Neutrophil (primary cell): ENCODE measurements at regions not wholly inside any gene's neighbourhood (a gene's known extent, or its start where the extent isn't known, plus 50 kb on each side); places are given as distances from the start of the nearest gene placed in this dataset.

Experiments used
- H3K27ac ChIP-seq: fragments of 200-600 bp; sonication (generic); 2 replicates; pipeline ENCODE4 v1.5.1; 2016; ENCODE audit warnings: mild to moderate bottlenecking, moderate library complexity
- H3K27me3 ChIP-seq: fragments of 200-600 bp; sonication (generic); 2 replicates; pipeline ENCODE4 v1.6.0; 2016; ENCODE audit warnings: mild to moderate bottlenecking
- H3K36me3 ChIP-seq: fragments of 200-600 bp; sonication (generic); 2 replicates; pipeline ENCODE4 v1.5.1; 2017
- H3K4me1 ChIP-seq, 2 experiments: fragments of 200-600 bp in 1 of 2; sonication (generic) in 1 of 2; 1 replicate in 1 of 2; 2 replicates in 1 of 2; pipeline versions ENCODE4 v1.5.1 to v1.6.1; 2013 to 2016; ENCODE audit warnings: low read depth in 1 of 2, low read length in 1 of 2, mild to moderate bottlenecking in 1 of 2, moderate library complexity in 1 of 2; ENCODE audit not compliant: control insufficient read depth in 1 of 2, insufficient read depth in 1 of 2
- H3K4me3 ChIP-seq, 2 experiments: fragments of 200-600 bp in 1 of 2; sonication (generic) in 1 of 2; 1 replicate in 1 of 2; 2 replicates in 1 of 2; pipeline ENCODE4 v1.5.1; 2013 to 2016; ENCODE audit warnings: low read depth in 1 of 2, low read length in 1 of 2, mild to moderate bottlenecking in 1 of 2, moderate library complexity in 1 of 2
- H3K9me3 ChIP-seq: fragments of 200-600 bp; sonication (generic); 2 replicates; pipeline ENCODE4 v1.5.1; 2016
- TF ChIP-seq, protein P1 (sequence below): fragments of 200-600 bp; sonication (generic); IDR thresholded peaks from 2 replicates; pipeline ENCODE4 v1.5.1; 2016; ENCODE audit warnings: antibody characterized with exemption

DNA sequence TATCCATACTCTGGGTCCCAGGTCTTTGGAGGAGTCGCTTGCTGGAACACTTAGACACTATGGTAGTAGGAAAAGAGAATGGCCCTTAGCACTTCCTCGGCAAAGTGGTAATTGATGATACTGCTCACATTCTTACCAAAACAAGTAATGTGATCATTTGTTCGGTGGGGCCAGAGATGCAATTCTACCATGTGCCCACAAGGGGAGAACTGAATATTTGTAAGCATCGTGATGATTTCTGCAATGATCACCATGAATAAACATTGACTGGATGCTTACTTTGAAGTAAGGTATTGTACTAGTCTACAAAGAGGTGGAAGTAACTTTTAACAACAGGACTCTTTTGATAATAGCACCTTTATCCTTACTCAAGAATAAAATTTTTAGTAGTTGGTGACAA is 109.7 kb downstream of the CD8B2 start:
- Histone ChIP-seq H3K36me3 (no peaks in the 10 kb centered on the region), H3K27me3 (no peaks in the 10 kb centered on the region), H3K27ac (no peak overlapping the region), H3K9me3 (no peaks in the 10 kb centered on the region), H3K4me3 (no peak overlapping the region), H3K4me1 (no peaks in the 10 kb centered on the region)
- TF ChIP-seq, protein P1, sequence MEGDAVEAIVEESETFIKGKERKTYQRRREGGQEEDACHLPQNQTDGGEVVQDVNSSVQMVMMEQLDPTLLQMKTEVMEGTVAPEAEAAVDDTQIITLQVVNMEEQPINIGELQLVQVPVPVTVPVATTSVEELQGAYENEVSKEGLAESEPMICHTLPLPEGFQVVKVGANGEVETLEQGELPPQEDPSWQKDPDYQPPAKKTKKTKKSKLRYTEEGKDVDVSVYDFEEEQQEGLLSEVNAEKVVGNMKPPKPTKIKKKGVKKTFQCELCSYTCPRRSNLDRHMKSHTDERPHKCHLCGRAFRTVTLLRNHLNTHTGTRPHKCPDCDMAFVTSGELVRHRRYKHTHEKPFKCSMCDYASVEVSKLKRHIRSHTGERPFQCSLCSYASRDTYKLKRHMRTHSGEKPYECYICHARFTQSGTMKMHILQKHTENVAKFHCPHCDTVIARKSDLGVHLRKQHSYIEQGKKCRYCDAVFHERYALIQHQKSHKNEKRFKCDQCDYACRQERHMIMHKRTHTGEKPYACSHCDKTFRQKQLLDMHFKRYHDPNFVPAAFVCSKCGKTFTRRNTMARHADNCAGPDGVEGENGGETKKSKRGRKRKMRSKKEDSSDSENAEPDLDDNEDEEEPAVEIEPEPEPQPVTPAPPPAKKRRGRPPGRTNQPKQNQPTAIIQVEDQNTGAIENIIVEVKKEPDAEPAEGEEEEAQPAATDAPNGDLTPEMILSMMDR: no peak

DNA sequence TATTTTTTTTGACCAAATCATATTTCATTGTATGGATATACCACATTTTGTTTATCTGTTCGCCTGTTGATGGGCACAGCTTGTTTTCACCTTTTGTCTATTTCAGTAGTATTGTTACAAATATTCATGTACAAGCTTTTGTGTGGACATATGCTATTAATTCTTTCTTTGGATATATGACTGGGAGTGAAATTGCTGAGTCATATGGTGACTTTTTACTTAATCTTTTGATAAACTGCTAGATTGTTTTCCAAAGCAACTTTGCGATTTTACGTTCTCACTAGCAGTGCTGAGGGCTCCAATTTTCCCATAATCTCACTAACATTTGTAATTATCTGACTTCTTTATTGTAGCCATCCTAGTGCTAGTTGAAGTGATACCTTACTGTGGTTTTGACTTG is 112.4 kb downstream of the CD8B2 start:
- TF ChIP-seq, protein P1: no peak
- H3K27me3 ChIP-seq: no peaks in the 10 kb centered on the region
- H3K9me3 ChIP-seq: no peaks in the 10 kb centered on the region
- no peaks in the 10 kb centered on the region for H3K4me1 ChIP-seq
- no peak overlapping the region for H3K4me3 ChIP-seq
- no peaks in the 10 kb centered on the region for H3K36me3 ChIP-seq
- no peak overlapping the region for H3K27ac ChIP-seq

DNA sequence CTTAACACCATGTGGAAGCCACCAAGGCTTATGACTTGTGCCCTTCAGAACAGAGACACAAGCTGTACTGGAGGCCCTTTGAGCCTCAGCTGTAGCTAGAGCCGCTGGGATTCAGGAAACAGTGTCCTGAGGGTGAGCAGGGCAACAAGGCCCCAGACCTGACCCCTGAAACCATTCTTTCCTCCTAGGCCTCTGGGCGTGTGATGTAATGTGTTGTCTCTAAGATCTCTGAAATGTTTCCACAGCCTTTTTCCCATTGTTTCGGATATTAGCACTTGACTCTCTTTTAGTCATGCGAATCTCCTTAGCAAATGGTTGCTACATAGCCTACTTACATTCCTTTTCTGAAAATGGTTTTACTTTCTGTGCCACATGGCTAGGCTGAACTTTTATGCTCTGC is 114.9 kb downstream of the CD8B2 start:
- H3K9me3 ChIP-seq: no peaks in the 10 kb centered on the region
- no peaks in the 10 kb centered on the region for H3K36me3 ChIP-seq
- TF ChIP-seq, protein P1: no peak
- no peaks in the 10 kb centered on the region for H3K4me1 ChIP-seq
- H3K4me3 ChIP-seq: no peak overlapping the region
- H3K27me3 ChIP-seq: no peaks in the 10 kb centered on the region
- H3K27ac ChIP-seq: no peak overlapping the region

DNA sequence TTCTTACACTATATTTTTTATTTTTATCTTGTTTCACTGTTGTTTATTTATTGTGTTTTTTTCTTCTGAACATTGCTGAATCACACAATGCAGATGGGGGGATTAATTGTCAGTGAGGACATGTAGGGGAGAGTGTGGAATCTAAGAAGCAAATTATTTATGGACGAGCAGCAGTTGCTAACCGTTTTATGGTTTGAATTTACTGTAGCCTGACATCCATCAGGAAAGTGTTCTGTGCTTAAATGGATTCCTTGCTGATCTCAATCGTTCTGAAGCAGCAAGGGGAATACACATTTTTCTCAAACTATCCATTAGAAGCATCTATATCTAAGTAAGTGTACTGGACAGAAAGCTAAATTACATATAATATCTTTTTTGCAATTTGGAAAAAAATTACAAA is 119.5 kb downstream of the CD8B2 start:
- H3K27me3 ChIP-seq: no peaks in the 10 kb centered on the region
- no peak overlapping the region for H3K27ac ChIP-seq
- H3K9me3 ChIP-seq: no peaks in the 10 kb centered on the region
- H3K36me3 ChIP-seq: no peaks in the 10 kb centered on the region
- no peaks in the 10 kb centered on the region for H3K4me1 ChIP-seq
- no peak overlapping the region for H3K4me3 ChIP-seq
- TF ChIP-seq, protein P1: no peak

DNA sequence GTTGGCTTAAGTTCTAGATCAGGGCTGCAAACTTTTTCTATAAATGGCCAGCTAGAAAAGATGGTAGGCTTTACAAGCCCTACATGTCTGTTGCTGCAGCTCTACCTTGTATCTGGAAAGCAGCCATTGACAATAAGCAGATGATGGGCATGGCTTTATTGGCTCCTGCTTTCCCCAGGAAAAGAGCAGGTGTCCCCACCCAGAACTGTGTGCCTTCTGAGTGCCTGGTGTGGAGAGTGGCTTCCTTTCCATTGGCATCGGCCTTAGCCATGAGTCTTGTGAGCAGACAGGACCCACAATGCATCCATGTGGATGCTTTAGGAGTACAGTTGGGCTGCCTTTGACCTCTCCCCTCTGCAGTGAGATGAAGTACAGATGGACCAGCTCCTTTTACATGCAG is 120.2 kb downstream of the CD8B2 start:
- no peaks in the 10 kb centered on the region for H3K27me3 ChIP-seq
- no peaks in the 10 kb centered on the region for H3K9me3 ChIP-seq
- H3K4me3 ChIP-seq: no peak overlapping the region
- no peak overlapping the region for H3K27ac ChIP-seq
- H3K4me1 ChIP-seq: no peaks in the 10 kb centered on the region
- H3K36me3 ChIP-seq: no peaks in the 10 kb centered on the region
- TF ChIP-seq, protein P1: no peak

DNA sequence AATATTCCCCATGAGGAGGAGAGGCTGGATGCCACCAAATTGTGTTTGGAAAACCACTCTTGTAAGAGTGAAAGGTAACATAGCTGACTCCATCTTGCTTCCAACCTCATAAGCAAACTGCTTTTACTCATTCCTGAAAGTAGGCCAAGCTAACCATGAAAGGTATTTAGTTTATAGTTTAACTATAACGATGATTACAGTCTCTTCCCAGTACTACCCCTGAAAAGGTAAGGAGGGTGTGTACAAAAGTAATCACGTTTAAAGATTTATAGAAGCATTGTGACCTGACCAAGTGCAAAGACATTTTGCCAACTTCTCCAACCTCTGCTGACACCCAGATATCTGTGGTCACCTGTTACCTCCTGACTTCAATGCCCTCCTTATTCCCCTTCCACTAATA is 122.6 kb downstream of the CD8B2 start:
- Histone ChIP-seq H3K4me3 (no peak overlapping the region), H3K27ac (no peak overlapping the region), H3K27me3 (no peaks in the 10 kb centered on the region), H3K36me3 (no peaks in the 10 kb centered on the region), H3K4me1 (no peaks in the 10 kb centered on the region), H3K9me3 (no peaks in the 10 kb centered on the region)
- TF ChIP-seq, protein P1: no peak
